ENCODE measurements at regions not wholly inside any gene's neighbourhood (a gene's known extent, or its start where the extent isn't known, plus 50 kb on each side); places are given as distances from the start of the nearest gene placed in this dataset.

DNA sequence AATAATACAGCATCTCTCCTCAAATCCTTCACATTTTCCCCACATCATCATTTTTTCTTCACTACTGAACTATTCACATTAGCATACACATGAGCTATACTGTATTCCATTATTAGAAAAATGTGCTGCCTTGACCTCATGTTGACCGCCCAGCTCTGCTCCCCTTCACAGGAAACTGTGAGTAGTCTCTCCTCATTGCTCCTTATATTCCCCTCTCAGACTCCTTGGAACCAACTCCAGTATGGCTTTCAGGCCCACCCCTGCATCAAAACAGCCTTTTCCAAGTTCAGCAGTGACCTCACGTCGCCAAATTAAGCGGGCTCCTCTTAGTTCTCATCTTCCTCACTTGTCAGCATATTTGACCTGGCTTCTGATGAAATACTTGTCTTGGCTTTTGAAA is 59.2 kb upstream of the SPAG17 start:
- Histone ChIP-seq H3K27ac (ENCODE audit: low read length) (no peak overlapping the region), H3K27me3 (ENCODE audit: control insufficient read depth, insufficient read depth) (no peaks in the 10 kb centered on the region), H3K9me3 (ENCODE audit: control insufficient read depth, low read length) (no peaks in the 10 kb centered on the region), H3K4me1 (ENCODE audit: control insufficient read depth, insufficient read depth, low read length) (no peaks in the 10 kb centered on the region), H3K4me3 (ENCODE audit: low read length) (no peak overlapping the region)
- WGBS, result 27% methylated on average over 4 of the region's 4 CpGs
- DNase-seq, result no peak
- no peak for ATAC-seq
- intact Hi-C loops (cut with DNase I), result no loop called here

DNA sequence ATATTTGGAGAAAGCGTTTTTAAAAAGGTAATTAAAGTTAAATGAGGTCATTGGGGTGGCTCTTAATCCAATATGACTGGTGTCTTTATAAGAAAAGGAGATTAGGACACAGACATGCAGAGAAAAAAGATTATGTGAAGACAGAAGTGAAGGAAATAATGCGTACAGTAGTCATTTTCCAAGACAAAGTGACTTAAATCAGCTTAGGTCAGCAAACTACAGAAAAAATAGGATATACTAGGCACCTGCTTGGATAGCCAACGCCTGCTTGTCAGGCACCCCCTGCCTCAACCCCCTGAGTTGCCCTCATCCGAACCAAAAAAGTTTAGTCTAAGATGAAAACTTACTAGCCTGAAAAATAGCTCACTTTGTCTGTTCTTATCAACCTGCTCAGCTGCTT is 58.2 kb upstream of the SPAG17 start:
- no peak overlapping the region for H3K27ac ChIP-seq (ENCODE audit: low read length)
- WGBS, result 75% methylated on average over 4 of the region's 4 CpGs
- no peaks in the 10 kb centered on the region for H3K4me1 ChIP-seq (ENCODE audit: control insufficient read depth, insufficient read depth, low read length)
- no peaks in the 10 kb centered on the region for H3K27me3 ChIP-seq (ENCODE audit: control insufficient read depth, insufficient read depth)
- no peak overlapping the region for H3K4me3 ChIP-seq (ENCODE audit: low read length)
- no peak for ATAC-seq
- H3K9me3 ChIP-seq (ENCODE audit: control insufficient read depth, low read length), result peaks cover 2% of the 10 kb centered on the region
- no peak for DNase-seq
- intact Hi-C loops (cut with DNase I), result no loop called here
